Stimulated activated CD4-positive, alpha-beta T cell treated with anti-CD3 and anti-CD28 coated beads, TNF-alpha, amount 100 ng/mL, for 1 hour (primary cell): ENCODE measurements at regions not wholly inside any gene's neighbourhood (a gene's known extent, or its start where the extent isn't known, plus 50 kb on each side); places are given as distances from the start of the nearest gene placed in this dataset.
"Not testable (repeated sequence)": the region's sequence is repeated elsewhere in the genome, so short reads cannot be mapped to it uniquely, and the experiment has no call there.

Source experiments
- DNase-seq, 3 donors: peaks; one replicate each; pipeline ENCODE4 v3.0.0-alpha.2; 2020; ENCODE audit warnings: low read depth in 3 of 3, low spot score in 1 of 3

DNA sequence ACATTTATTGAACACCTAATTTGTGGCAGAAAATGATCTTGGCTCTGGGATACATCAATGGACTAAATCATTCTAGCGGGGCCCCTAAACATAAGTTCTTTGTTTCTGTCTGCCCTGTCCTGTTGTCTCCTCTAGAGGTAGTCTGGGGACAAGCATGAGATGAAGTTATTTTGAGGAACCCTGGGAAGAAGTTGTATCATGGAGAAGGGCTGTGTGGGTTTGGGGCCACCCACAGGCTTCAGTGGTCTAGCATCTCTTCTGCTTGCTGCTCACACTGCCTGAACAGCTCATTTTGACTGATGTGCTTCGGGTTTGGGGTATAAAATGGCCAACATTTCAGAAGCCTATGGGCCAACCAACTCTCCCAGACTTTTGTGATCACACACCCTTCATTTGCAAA, 50.3 kb upstream of the OSBPL11 start:
- no peak for DNase-seq

DNA sequence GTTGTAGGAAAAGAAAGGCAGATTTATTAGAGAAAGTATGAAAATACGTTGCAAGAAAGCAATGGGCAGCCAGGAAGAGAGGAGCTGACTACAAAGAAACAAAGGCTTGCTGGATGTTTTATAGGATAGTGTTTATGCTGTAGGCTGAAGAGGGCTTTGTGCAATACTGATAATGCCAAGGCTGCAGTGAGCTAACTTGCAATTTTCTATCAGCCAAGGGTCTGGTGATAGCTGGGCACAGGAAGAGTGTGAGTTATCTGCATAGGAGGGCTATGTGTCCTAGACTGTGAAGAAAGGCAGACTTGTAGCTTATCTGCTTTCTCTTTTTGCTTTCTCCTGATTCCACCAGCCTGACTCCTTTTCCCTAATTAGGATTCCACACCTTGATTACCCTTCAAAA, 51.3 kb upstream of the OSBPL11 start:
- DNase-seq = no peak

DNA sequence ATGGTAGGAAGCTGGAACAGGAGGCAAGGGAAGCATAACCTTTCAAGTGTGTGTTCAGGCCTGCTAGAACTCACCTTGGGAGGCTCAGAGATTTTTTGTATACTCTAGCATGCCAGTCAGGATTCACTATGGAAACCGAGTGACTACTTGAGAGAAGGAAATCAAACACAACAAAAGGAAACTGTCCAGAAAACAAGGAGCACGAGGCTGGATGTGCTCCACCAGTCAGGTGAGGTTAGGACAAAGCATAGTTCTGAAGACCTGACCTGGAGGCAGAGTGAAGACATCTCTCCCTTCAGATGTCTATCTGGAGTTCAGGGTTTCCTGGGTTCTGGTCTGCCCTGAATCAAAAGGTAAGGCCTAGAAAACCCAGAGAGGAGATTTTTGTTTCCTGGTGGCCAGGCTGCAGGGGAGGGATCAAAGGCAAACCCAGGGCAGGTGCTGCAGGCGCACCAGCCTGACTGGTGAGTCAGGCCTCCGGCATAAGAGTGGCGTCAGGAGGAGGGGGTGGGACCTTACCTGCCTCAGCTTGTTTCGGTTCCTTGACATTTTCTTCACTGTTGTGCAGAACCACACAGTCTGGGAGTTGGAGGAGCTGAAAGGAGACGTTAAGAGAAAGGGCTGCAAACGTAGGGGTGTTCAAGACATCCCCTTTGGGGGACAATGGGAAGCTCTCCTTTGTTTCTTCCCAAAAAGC, 52.2 kb upstream of the OSBPL11 start:
- no peak for DNase-seq

- DNase-seq = no peak
Observed at GRCh38 chr3:125651244-125651643, 55.9 kb upstream of the OSBPL11 start.

- no peak for DNase-seq
Observed at GRCh38 chr3:125652349-125652748, 57.1 kb upstream of the OSBPL11 start.

- no peak for DNase-seq
Observed at GRCh38 chr3:125654526-125654925, 59.2 kb upstream of the OSBPL11 start.

GRCh38 chr3:125662675-125663074, 67.4 kb upstream of the OSBPL11 start:
- no peak for DNase-seq

GRCh38 chr3:125670352-125670751, 75.1 kb upstream of the OSBPL11 start:
- DNase-seq = no peak

DNA sequence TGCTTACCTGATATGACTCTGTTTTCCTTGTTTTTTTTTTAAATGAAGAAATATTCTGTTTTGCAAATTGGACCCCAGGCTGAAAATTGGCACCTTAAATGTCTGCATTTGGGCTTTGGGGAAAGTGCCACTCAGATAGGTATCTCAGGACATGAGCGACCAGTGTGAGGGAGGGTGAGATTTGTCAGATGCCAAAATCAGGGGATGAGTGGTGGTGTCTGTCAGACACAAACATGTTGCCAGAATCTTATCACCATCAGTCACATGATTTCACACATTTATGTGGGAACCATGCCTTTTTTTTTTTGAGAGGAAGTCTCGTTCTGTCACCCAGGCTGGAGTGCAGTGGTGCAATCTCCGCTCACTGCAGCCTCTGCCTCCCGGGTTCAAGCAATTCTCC, 75.6 kb upstream of the OSBPL11 start:
- no peak for DNase-seq

DNA sequence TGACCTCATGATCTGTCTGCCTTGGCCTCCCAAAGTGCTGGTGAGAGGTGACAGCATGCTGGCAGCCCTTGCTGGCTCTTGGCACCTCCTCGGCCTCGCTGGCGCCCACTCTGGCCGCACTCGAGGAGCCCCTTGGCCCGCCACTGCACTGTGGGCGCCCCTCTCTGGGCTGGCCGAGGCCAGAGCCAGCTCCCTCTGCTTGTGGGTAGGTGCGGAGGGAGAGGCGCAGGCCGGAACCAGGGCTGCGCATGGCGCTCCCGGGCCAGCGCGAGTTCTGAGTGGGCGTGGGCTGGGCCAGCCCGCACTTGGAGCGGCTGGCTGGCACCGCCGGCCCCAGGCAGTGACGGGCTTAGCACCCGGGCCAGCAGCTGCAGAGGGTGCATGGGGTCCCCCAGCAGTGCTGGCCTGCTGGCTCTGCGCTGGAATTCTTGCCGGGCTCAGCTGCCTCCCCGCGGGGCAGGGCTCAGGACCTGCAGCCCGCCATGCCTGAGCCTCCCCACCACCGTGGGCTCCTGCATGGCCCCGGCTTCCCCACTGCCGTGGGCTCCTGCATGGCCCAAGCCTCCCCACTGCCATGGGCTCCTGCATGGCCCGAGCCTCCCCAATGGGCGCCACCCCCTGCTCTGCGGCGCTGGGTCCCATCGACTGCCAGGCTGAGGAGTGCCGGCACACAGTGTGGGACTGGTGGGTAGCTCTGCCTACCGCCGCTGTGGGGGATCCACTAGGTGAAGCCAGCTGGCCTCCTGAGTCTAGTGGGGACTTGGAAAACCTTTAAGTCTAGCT, 76.4 kb upstream of the OSBPL11 start:
- no peak for DNase-seq

- DNase-seq = no peak
Observed at GRCh38 chr3:125675791-125676190, 80.5 kb upstream of the OSBPL11 start.

- DNase-seq = no peak
Observed at GRCh38 chr3:125679258-125679657, 84.0 kb upstream of the OSBPL11 start.

DNA sequence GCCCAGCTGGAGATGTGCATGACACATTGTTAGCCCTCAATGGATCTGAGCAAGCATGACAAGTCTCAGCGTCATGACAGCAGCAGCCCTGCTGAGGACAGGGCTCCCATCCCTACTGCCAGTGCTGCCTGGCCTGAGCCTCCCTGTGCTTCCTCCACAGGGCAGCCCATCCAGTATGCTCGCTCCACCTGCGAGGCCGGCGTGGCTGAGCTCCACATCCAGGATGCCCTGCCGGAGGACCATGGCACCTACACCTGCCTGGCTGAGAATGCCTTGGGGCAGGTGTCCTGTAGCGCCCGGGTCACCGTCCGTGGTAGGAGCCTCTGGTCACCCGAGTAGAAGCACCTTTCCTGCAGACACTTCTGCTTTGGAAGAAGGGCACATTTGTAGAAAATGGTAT, 85.8 kb upstream of the OSBPL11 start:
- DNase-seq = no peak

DNA sequence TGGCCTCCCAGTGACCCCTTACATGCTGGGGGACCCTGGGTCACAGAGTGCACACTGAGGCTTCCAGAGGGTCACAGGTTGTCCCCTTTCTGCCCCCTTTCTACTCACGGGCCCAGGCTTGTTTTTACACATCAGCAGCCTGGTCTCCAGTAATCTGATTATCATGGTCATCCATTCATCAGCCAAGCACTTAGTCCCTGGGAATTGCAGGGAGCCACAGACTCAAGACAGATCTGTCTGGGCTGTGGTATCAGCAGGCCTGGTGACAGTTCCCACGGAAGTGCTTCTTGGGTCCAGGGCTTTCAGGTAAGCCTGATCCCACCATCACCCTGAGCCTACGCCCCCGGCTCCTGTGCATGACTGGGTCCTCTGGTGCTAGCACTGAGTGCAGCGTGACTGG, 86.6 kb upstream of the OSBPL11 start:
- not testable (repeated sequence) for DNase-seq

DNA sequence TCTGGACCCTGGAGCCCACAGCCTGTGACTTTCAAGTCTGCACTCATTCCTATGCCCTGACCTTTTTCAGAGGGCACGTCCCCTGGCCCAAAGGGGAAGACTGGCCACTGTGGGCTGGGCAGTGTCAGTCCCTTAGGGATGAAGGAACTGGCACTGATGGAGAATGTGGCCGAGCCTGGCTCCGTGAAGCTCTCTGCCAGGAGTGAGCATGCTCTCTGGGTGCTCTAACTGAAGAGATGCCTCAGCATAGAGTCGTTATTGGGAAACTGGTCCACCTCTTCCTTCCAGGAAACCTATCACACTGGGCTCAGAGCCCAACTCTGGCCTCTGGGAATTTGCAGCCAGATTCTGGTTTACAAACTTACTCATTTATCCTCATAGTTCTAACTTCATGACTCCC, 87.3 kb upstream of the OSBPL11 start:
- DNase-seq = not testable (repeated sequence)

- DNase-seq = no peak
Observed at GRCh38 chr3:125683067-125683829, 88.0 kb upstream of the OSBPL11 start.

- DNase-seq = no peak
Observed at GRCh38 chr3:125684199-125684598, 88.9 kb upstream of the OSBPL11 start.

DNA sequence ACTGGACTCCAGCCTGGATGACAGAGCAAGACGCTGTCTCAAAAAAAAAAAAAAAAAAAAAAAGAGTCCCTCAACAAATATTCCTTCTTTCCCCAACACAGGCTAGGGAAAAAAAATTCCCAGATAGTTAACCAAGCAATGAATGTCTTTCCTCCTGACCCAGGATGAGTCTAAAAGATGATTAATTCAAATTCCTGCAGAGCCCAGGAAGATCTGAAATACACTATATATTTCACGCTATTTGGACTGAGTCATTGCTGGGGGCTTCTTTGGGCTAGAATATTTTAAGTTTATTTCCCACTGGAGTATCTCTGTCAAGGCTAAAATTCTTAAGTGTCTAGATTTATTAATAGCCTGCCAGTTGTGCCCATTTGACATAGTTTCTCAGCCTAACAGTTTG, 90.4 kb upstream of the OSBPL11 start:
- DNase-seq = not testable (repeated sequence)

GRCh38 chr3:125692361-125692760, 97.1 kb upstream of the OSBPL11 start:
- no peak for DNase-seq

DNA sequence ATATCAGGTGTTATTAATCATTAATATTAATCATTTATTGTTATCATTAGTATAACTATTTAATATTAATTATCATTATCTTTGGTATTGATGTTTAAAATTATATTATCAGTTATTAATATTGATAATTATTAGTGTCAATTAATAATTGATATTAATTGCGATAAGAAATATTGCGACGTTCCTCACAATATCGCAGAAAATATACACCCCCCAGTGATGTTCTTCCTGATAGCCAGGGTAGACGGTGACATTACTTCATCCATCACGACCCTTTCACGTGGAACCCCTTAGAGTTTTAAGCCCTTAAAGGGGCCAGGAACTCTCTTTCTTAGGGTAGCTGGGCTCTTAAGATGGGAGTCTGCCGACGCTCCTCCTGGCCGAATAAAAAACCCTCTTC, 98.6 kb upstream of the OSBPL11 start:
- DNase-seq = no peak

DNA sequence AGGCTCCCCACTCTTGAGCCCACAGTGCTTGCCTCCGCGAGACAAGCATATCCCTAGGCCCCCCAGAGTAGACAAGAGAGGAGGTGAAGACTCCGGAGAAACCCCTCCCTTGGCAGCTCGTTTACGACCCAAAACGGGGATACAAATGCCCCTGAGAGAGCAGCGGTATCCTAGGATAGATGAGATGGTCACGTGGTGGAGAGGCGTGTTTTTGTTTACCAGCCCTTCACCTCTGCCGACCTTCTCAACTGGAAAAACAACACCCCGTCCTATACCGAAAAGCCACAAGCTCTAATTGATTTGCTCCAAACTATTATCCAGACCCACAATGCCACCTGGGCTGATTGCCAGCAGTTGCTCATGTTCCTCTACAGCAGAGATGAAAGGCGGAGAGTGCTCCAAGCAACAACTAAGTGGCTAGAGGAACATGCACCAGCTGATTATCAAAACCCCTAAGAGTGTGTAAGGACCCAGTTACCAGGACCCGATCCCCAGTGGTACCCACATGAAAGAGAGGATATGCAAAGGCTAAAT, 99.5 kb upstream of the OSBPL11 start:
- no peak for DNase-seq

- DNase-seq = no peak
Observed at GRCh38 chr3:125695688-125696087, 100.4 kb upstream of the OSBPL11 start.
